Neural cell (in vitro differentiated cells): ENCODE measurements at regions not wholly inside any gene's neighbourhood (a gene's known extent, or its start where the extent isn't known, plus 50 kb on each side); places are given as distances from the start of the nearest gene placed in this dataset.

Source experiments
- H2AFZ ChIP-seq: fragments of 200-600, 300-800 bp; sonication (generic), shearing (Covaris generic); 2 replicates; pipeline ENCODE4 v1.6.0; 2014; ENCODE audit warnings: low read depth, mild to moderate bottlenecking, antibody characterized with exemption, low read length, moderate library complexity
- H3F3A ChIP-seq: fragments of 200-600 bp; shearing (Covaris generic); 2 replicates; pipeline ENCODE4 v1.6.1; 2016; ENCODE audit warnings: mild to moderate bottlenecking, moderate library complexity, mixed read lengths, antibody characterized with exemption, low read length; ENCODE audit not compliant: insufficient read depth, poor library complexity, severe bottlenecking
- H3K27ac ChIP-seq: fragments of 200-600, 300-800 bp; sonication (generic), shearing (Covaris generic); 2 replicates; pipeline ENCODE4 v1.5.1; 2014; ENCODE audit warnings: mild to moderate bottlenecking, low read length, moderate library complexity
- H3K27me3 ChIP-seq: fragments of 300-800, 200-600 bp; sonication (generic), shearing (Covaris generic); 2 replicates; pipeline ENCODE4 v1.6.0; 2014; ENCODE audit warnings: mild to moderate bottlenecking, low read depth, low read length, moderate library complexity; ENCODE audit not compliant: insufficient read depth
- H3K36me3 ChIP-seq: fragments of 300-800, 200-600 bp; sonication (generic), shearing (Covaris generic); 2 replicates; pipeline ENCODE4 v1.5.1; 2014; ENCODE audit warnings: mild to moderate bottlenecking, antibody characterized with exemption, low read length, moderate library complexity; ENCODE audit not compliant: insufficient read depth
- H3K4me2 ChIP-seq: fragments of 300-800, 200-600 bp; sonication (generic), shearing (Covaris generic); 2 replicates; pipeline ENCODE4 v1.6.0; 2014; ENCODE audit warnings: mild to moderate bottlenecking, low read length
- H3K4me3 ChIP-seq: fragments of 300-800, 200-600 bp; sonication (generic), shearing (Covaris generic); 2 replicates; pipeline ENCODE4 v1.5.1; 2014; ENCODE audit warnings: mild to moderate bottlenecking, low read length, moderate library complexity
- H3K79me2 ChIP-seq: fragments of 200-600 bp; shearing (Covaris generic); replicated peaks from 2 replicates; pipeline ENCODE4 v1.6.0; 2014; ENCODE audit warnings: mild to moderate bottlenecking, low read length, moderate library complexity; ENCODE audit not compliant: insufficient read depth
- H3K9ac ChIP-seq: fragments of 300-800, 200-600 bp; sonication (generic), shearing (Covaris generic); 2 replicates; pipeline ENCODE4 v1.6.1; 2016; ENCODE audit warnings: mild to moderate bottlenecking, low read length, mixed read lengths
- H3K9me2 ChIP-seq: fragments of 200-600 bp; shearing (Covaris generic); 2 replicates; pipeline ENCODE4 v1.6.1; 2016; ENCODE audit warnings: mild to moderate bottlenecking, low read length, mixed read lengths; ENCODE audit not compliant: insufficient read depth
- H3K9me3 ChIP-seq: fragments of 200-600, 300-800 bp; sonication (generic), shearing (Covaris generic); 2 replicates; pipeline ENCODE4 v1.6.1; 2016; ENCODE audit warnings: mild to moderate bottlenecking, mixed run types, low read length, moderate library complexity, mixed read lengths
- H4K20me1 ChIP-seq: fragments of 200-600 bp; shearing (Covaris generic); 2 replicates; pipeline ENCODE4 v1.6.1; 2016; ENCODE audit warnings: mild to moderate bottlenecking, mixed run types; ENCODE audit not compliant: insufficient read depth
- EP300 ChIP-seq: fragments of 450-650 bp; conservative IDR thresholded peaks from 2 replicates; pipeline ENCODE4 v1.6.1; 2014; ENCODE audit warnings: antibody characterized with exemption, mild to moderate bottlenecking, moderate library complexity; ENCODE audit not compliant: poor library complexity, severe bottlenecking
- EZH2 ChIP-seq: fragments of 200-600, 300-800 bp; shearing (Covaris generic), sonication (generic); IDR thresholded peaks from 2 replicates; pipeline ENCODE4 v1.6.1; 2014; ENCODE audit warnings: antibody characterized with exemption, low read length, borderline replicate concordance, mild to moderate bottlenecking; ENCODE audit not compliant: insufficient read depth, poor library complexity, severe bottlenecking
- MXI1 ChIP-seq: fragments of 450-650 bp; conservative IDR thresholded peaks from 2 replicates; pipeline ENCODE4 v1.6.1; 2014; ENCODE audit warnings: antibody characterized with exemption, mild to moderate bottlenecking; ENCODE audit not compliant: poor library complexity, severe bottlenecking
- POLR2AphosphoS5 ChIP-seq: IDR thresholded peaks from 2 replicates; pipeline ENCODE4 v1.6.1; 2012
- RAD21 ChIP-seq: fragments of 450-650 bp; conservative IDR thresholded peaks from 2 replicates; pipeline ENCODE4 v1.6.1; 2014; ENCODE audit warnings: antibody characterized with exemption, mild to moderate bottlenecking, moderate library complexity
- SMC3 ChIP-seq: fragments of 450-650 bp; conservative IDR thresholded peaks from 2 replicates; pipeline ENCODE4 v1.6.1; 2014; ENCODE audit warnings: antibody characterized with exemption, mild to moderate bottlenecking, moderate library complexity; ENCODE audit not compliant: poor library complexity
- TAF1 ChIP-seq: IDR thresholded peaks from 2 replicates; pipeline ENCODE4 v1.6.1; 2012; ENCODE audit warnings: low read depth
- TF ChIP-seq, protein P1 (sequence below): fragments of 450-650 bp; IDR thresholded peaks from 2 replicates; pipeline ENCODE4 v1.5.1; 2014; ENCODE audit warnings: antibody characterized with exemption, mild to moderate bottlenecking, moderate library complexity; ENCODE audit not compliant: poor library complexity, severe bottlenecking
- TF ChIP-seq, protein P2 (sequence below): IDR thresholded peaks from 2 replicates; pipeline ENCODE4 v1.6.1; 2012; ENCODE audit warnings: borderline replicate concordance

DNA sequence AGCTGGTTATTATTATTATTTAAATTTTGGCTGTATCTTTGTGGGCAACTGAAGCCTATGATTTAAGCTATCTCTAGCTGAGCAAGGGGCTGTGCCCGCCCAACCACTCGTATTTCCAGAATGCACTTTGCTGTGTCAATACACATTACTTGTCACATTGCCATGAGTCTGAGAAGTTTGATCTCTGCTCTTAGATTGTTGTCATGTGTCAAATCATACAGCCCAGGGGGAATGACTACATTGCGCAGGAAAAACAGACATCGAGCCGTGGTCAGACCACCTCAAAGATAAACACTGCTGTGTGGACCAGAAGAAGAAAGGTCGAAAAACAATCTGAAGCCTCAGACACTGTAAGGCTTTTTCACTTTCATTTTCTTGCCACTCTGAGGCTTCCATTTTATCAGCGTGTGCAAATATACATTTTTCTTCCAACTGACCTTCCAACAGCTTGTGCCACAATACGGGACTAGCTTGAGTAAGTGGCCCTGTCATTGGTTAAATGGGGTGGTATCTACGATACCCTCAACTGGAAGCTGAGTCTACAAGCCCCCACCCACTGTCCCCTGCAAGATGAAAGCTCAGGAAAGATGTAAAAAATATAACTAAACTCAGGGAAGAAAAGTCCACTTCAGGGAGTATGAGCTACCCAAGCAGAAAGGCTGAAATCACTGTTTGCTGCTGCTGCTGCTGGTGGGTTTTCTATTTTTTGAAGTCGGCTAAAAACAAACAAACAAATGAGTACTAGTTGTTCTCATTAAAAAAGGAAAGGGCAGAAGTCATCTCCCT lies 603.0 kb downstream of the BNC2 start:
- no peaks in the 10 kb centered on the region for H3K9me2 ChIP-seq
- no peak overlapping the region for H3K9ac ChIP-seq
- no peaks in the 10 kb centered on the region for H3K9me3 ChIP-seq
- no peaks in the 10 kb centered on the region for H3F3A ChIP-seq
- H3K4me2 ChIP-seq = no peak overlapping the region
- H3K79me2 ChIP-seq = no peaks in the 10 kb centered on the region
- H4K20me1 ChIP-seq = no peaks in the 10 kb centered on the region
- no peak for TF ChIP-seq SMC3
- TF ChIP-seq POLR2AphosphoS5 = no peak
- TF ChIP-seq MXI1 = no peak
- no peak for TF ChIP-seq EP300
- TF ChIP-seq TAF1 = no peak
- TF ChIP-seq, protein P1, sequence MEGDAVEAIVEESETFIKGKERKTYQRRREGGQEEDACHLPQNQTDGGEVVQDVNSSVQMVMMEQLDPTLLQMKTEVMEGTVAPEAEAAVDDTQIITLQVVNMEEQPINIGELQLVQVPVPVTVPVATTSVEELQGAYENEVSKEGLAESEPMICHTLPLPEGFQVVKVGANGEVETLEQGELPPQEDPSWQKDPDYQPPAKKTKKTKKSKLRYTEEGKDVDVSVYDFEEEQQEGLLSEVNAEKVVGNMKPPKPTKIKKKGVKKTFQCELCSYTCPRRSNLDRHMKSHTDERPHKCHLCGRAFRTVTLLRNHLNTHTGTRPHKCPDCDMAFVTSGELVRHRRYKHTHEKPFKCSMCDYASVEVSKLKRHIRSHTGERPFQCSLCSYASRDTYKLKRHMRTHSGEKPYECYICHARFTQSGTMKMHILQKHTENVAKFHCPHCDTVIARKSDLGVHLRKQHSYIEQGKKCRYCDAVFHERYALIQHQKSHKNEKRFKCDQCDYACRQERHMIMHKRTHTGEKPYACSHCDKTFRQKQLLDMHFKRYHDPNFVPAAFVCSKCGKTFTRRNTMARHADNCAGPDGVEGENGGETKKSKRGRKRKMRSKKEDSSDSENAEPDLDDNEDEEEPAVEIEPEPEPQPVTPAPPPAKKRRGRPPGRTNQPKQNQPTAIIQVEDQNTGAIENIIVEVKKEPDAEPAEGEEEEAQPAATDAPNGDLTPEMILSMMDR = no peak
- no peak for TF ChIP-seq RAD21
- no peak for TF ChIP-seq EZH2
- TF ChIP-seq, protein P2, sequence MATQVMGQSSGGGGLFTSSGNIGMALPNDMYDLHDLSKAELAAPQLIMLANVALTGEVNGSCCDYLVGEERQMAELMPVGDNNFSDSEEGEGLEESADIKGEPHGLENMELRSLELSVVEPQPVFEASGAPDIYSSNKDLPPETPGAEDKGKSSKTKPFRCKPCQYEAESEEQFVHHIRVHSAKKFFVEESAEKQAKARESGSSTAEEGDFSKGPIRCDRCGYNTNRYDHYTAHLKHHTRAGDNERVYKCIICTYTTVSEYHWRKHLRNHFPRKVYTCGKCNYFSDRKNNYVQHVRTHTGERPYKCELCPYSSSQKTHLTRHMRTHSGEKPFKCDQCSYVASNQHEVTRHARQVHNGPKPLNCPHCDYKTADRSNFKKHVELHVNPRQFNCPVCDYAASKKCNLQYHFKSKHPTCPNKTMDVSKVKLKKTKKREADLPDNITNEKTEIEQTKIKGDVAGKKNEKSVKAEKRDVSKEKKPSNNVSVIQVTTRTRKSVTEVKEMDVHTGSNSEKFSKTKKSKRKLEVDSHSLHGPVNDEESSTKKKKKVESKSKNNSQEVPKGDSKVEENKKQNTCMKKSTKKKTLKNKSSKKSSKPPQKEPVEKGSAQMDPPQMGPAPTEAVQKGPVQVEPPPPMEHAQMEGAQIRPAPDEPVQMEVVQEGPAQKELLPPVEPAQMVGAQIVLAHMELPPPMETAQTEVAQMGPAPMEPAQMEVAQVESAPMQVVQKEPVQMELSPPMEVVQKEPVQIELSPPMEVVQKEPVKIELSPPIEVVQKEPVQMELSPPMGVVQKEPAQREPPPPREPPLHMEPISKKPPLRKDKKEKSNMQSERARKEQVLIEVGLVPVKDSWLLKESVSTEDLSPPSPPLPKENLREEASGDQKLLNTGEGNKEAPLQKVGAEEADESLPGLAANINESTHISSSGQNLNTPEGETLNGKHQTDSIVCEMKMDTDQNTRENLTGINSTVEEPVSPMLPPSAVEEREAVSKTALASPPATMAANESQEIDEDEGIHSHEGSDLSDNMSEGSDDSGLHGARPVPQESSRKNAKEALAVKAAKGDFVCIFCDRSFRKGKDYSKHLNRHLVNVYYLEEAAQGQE = no peak
- no peak overlapping the region for H3K4me3 ChIP-seq
- no peak overlapping the region for H2AFZ ChIP-seq
- H3K36me3 ChIP-seq = no peaks in the 10 kb centered on the region
- H3K27me3 ChIP-seq = no peaks in the 10 kb centered on the region
- H3K27ac ChIP-seq = no peak overlapping the region

DNA sequence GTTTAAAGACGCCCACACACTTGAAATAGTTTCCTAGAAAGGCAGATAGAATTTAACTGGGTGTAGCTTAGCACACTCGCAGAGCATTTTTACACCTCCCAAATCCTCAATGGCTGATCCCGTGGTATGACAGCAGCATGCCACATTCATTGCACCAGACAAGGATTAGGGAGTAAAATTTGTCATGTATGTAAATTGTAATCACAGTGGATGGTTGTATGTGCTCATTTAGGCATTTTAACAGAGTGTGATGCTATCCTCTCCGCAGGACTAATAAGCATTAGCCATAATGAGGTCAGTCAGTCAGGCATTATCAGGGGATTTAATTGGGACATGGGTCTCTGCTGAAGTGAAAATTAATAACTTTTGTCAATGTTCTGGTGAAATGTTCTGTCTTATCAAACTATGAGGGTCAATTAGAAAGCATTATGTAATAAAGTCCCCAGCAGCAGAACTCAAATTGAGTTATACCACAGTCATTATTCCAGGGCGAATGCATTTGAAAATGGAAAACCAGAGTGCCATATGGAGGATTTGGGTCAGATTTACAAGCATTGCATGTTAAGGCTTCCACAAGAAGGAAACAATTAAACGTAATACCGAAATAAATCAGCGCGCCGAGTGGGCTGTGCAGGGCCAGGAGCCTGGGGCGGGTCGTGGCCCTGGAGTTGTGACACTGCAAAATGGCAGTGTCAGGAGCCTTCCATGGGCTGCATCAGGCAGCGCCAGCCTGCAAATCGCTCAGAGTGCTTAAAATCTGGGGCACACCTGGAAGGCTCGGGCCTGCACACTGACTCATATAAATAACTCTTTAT lies 602.2 kb downstream of the BNC2 start:
- no peaks in the 10 kb centered on the region for H4K20me1 ChIP-seq
- no peak overlapping the region for H3K27ac ChIP-seq
- TF ChIP-seq EZH2 = no peak
- TF ChIP-seq RAD21 = no peak
- TF ChIP-seq, protein P2 = no peak
- TF ChIP-seq TAF1 = no peak
- TF ChIP-seq POLR2AphosphoS5 = no peak
- TF ChIP-seq, protein P1 = no peak
- TF ChIP-seq EP300 = no peak
- TF ChIP-seq MXI1 = no peak
- no peak for TF ChIP-seq SMC3
- no peaks in the 10 kb centered on the region for H3K9me3 ChIP-seq
- H3K27me3 ChIP-seq = no peaks in the 10 kb centered on the region
- H3K9ac ChIP-seq = no peak overlapping the region
- no peaks in the 10 kb centered on the region for H3K9me2 ChIP-seq
- no peak overlapping the region for H3K4me3 ChIP-seq
- H3K36me3 ChIP-seq = no peaks in the 10 kb centered on the region
- no peaks in the 10 kb centered on the region for H3K79me2 ChIP-seq
- H3F3A ChIP-seq = no peaks in the 10 kb centered on the region
- H2AFZ ChIP-seq = no peak overlapping the region
- no peak overlapping the region for H3K4me2 ChIP-seq
